Fibroblast of villous mesenchyme (primary cell): ENCODE measurements at regions not wholly inside any gene's neighbourhood (a gene's known extent, or its start where the extent isn't known, plus 50 kb on each side); places are given as distances from the start of the nearest gene placed in this dataset.

Experiments used
- DNase-seq: peaks from one replicate; pipeline ENCODE4 v3.0.0-alpha.2; 2010; ENCODE audit warnings: low read depth
- H3K4me3 ChIP-seq: 2 replicates; pipeline ENCODE4 v1.5.1; 2011; ENCODE audit warnings: low read depth, mild to moderate bottlenecking, low read length
- CTCF ChIP-seq: IDR thresholded peaks from 2 replicates; pipeline ENCODE4 v1.5.1; 2012; ENCODE audit warnings: low read depth, mild to moderate bottlenecking, low read length; ENCODE audit not compliant: insufficient read depth

DNA sequence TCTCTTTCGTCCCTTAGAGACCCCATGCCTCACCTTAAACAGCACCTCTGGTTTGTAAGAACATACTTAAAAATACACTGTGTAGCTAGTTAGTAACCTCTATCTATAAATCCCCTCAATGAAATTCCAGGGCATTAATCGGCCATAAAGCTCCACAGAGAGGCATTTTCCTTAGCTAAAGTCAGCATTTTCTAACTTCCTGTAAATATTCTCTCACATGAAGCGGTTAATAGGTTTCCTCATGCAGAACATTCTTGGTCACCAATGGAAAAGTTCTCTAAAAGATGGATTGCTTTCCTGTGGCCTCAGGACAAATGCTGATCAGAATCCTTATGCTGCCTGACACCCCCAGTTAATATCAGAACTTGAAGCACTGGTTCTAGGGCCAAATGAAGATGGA, 248.6 kb upstream of the BOD1L1 start:
- DNase-seq = no peak
- no peak overlapping the region for H3K4me3 ChIP-seq
- no peak for TF ChIP-seq CTCF

- H3K4me3 ChIP-seq = no peak overlapping the region
- DNase-seq = no peak
- TF ChIP-seq CTCF = no peak
Measured at GRCh38 chr4:13876940-13877339, 249.4 kb upstream of the BOD1L1 start.

DNA sequence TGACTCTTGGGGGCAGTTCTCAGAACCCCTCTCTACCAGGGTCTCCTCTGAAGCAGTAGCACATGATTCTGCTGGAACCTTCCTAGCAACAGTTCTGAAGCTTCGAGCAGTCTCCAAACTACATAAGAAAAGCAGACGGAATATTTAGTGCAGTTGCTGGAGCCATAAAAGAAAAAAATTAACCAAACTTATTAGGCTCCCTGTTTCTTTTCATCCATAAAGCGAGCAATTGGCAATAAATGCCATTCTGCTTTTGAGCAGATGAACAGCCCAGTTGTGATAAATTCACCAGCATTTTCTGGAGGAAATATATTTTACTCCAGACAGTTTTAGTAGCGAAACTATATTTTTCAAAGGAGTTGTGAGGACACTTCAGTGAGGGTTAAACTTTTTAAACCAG, 250.1 kb upstream of the BOD1L1 start:
- no peak for TF ChIP-seq CTCF
- DNase-seq = no peak
- H3K4me3 ChIP-seq = no peak overlapping the region

DNA sequence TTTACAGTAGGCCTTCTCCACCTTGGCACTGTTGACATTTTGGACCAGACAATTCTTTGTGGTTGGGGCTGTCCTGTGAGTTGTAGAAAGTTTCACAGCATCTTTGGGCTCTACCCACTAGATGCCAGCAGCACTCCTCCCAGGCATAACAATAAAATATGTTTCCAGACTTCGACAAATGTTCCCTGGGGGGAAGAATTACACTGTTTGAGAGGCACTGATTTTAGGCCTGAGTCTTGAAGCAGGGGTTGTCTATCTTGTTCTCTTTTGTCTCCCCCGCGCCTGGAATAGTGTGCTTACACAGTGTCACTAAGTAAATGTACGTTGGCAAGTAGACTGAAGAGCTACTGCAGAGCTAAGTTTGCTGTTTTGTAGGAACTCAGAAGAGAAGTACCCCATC, 254.4 kb upstream of the BOD1L1 start:
- no peak overlapping the region for H3K4me3 ChIP-seq
- DNase-seq = no peak
- TF ChIP-seq CTCF = peak; percentile 21

DNA sequence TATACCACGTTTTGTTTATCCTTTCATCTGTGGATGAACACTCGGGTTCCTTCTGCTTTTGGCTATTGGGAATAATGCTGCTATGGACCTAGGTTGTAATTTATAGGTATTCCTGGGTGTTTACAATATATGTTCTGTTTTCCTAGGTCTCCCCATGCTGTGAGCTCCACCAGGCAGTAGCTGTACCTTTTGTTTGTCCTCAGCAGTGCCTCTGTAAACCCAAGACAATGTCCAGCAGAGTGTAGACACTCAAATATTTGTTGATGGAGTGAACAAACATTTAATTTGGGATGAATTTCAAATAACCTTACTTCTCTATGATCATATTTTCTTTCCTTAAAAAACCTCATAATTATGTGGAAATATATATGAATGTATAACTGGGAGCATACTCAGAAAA, 259.5 kb upstream of the BOD1L1 start:
- TF ChIP-seq CTCF = no peak
- no peak for DNase-seq
- no peak overlapping the region for H3K4me3 ChIP-seq

- no peak overlapping the region for H3K4me3 ChIP-seq
- no peak for TF ChIP-seq CTCF
- DNase-seq = peak; percentile 84
Measured at GRCh38 chr4:13888112-13888511, 260.6 kb upstream of the BOD1L1 start.

DNA sequence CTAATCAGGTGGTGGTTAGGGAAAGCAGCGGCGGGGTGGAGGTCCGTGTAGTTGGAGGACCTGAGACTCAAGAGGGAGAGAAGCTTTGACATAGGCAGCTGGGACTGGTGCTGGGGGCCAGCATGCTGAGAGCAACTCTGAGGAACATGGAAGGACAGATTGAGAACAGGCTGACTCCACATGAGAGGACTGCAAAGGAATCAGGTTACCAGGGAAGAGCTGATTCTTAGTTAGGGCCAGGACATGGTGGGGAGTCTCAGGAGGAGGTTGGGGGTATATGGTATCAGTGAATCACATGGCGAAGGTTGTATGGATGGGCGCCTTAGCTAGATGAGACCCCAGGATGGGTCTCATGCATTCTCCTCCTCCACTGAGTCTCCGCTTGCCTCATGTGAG, 264.0 kb upstream of the BOD1L1 start:
- no peak for TF ChIP-seq CTCF
- DNase-seq = peak; percentile 49
- no peak overlapping the region for H3K4me3 ChIP-seq
